ENCODE measurements at regions not wholly inside any gene's neighbourhood (a gene's known extent, or its start where the extent isn't known, plus 50 kb on each side); places are given as distances from the start of the nearest gene placed in this dataset.
"Not testable (repeated sequence)": the region's sequence is repeated elsewhere in the genome, so short reads cannot be mapped to it uniquely, and the experiment has no call there.

DNA sequence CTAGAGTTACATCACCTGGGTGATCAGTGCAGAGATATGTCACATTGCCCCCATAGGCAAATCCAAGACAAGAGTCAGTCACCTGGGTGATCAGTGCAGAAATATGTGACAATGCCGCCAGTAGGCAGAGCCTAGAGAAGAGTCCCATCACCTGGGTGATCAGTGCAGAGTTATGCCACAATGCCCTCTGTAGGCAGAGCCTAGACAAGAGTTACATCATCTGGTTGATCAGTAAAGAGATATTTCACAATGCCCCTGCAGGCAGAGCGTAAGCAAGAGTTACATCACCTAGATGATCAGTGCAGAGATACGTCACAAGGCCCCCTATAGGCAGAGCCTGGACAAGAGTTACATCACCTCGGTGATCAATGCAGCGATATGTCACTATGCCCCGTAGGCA lies 63.3 kb upstream of the FRG2B start:
- DNase-seq: peak; percentile 2

DNA sequence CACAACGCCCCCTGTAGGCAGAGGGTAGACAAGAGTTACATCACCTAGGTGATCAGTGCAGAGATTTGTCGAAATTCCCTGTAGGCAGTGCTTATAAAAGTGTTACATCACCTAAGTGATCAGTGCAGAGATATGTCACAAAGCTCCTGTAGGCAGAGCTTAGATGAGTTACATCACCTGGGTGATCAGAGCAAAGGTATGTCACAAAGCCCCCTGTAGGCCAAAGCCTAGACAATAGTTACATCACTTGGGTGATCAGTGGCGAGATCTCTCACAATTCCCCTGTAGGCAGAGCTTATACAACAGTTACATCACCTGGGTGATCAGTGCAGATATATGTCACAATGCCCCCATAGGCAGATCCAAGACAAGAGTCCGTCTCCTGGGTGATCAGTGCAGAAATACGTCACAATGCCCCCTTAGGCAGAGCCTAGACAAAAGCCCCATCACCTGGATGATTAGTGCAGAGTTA lies 61.9 kb upstream of the FRG2B start:
- not testable (repeated sequence) for DNase-seq

DNA sequence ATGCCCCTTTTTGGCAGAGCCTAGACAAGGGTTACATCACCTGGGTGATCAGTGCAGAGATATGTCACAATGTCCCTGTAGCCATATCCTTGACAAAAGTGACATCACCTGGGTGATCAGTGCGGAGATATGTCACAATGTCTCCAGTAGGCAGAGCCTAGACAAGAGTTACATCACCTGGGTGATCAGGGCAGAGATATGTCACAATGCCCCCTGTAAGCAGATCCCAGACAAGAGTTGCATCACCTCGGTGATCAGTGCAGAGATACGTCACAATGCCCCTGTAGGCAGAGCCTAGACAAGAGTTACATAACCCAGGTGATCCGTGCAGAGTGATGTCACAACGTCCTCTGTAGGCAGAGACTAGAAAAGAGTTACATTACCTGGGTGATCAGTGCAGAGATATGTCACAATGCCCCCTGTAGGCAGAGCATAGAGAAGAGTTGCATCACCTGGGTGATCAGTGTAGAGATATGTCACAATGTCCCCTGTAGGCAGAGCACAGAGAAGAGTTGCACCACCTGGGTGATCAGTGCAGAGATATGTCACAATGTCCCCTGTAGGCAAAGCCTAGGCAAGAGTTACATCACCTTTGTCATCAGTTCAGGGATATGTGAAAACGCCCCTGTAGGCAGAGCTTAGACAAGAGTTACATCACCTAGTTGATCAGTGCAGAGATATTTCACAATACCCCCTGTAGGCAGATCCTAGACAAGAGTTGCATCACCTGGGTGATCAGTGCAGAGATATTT lies 61.3 kb upstream of the FRG2B start:
- DNase-seq: not testable (repeated sequence)

GRCh38 chr10:133686992-133687391 lies 60.4 kb upstream of the FRG2B start:
- not testable (repeated sequence) for DNase-seq
